ENCODE measurements at regions not wholly inside any gene's neighbourhood (a gene's known extent, or its start where the extent isn't known, plus 50 kb on each side); places are given as distances from the start of the nearest gene placed in this dataset.

GRCh38 chr1:191671236-191671635, 487.0 kb upstream of the RGS18 start:
- TF ChIP-seq CTCF (conservative IDR thresholded peaks at IDR 0.05 in 1 of 2, IDR thresholded peaks at IDR 0.05 in 1 of 2; ENCODE audit: extremely low read depth in 1 of 2, insufficient read depth in 1 of 2, low read depth in 1 of 2, low read length in 2 of 2) (no peak), EZH2 (IDR thresholded peaks at IDR 0.05; ENCODE audit: borderline replicate concordance, low read length) (no peak)

Measured in mammary epithelial cell (primary cell).